HEK293T (cell line): ENCODE measurements at regions not wholly inside any gene's neighbourhood (a gene's known extent, or its start where the extent isn't known, plus 50 kb on each side); places are given as distances from the start of the nearest gene placed in this dataset.

ENCODE experiments used
- ARNT ChIP-seq: fragments of 450-650 bp; IDR thresholded peaks from 2 replicates; pipeline ENCODE4 v1.6.1; 2017; ENCODE audit warnings: mild to moderate bottlenecking
- SP1 ChIP-seq: fragments of 450-650 bp; IDR thresholded peaks from 2 replicates; pipeline ENCODE4 v1.6.1; 2017

DNA sequence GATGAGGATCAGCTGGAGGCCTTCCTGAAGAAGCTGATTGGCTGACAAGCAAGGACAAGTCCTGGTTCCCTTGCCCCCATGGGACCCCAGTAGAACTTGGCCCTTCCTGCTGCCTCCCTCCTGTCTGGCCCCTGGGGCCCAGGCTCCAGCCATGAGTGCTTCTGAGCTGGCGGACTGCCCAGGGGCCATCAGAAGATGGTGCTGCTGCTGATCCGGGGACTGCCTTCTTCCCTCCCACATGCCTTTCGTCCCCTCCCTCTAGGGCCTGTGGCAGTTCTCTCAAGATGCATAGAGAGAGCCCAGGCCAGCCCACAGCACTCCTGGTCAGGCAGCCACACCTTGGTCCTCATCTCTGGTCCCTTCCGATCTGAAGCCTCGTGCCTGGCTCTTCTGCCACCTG is 57.9 kb upstream of the PRKACB start:
- TF ChIP-seq ARNT (no peak), SP1 (no peak)
